ENCODE measurements at regions not wholly inside any gene's neighbourhood (a gene's known extent, or its start where the extent isn't known, plus 50 kb on each side); places are given as distances from the start of the nearest gene placed in this dataset.
"Not testable (repeated sequence)": the region's sequence is repeated elsewhere in the genome, so short reads cannot be mapped to it uniquely, and the experiment has no call there.

DNA sequence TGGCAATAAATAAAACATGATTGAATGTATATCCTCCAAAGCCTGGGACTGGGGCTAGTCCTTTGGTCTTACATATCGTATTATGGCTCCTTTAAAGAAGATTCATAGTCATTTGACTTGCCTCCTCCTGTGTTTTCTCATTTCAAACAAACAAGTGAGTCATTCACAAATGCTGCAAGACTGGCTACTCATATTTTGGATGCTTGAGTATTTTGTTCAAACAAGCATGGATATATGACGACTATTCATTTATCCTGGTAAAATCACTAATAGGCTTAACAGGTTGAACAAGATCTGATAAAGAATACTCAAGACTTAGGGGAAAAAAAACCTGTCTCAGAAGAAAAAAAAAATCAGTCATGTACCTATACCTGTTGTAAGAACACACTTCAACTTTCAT lies 111.1 kb upstream of the CCDC28A start:
- no peak for DNase-seq (ENCODE audit: low spot score)

- no peak for DNase-seq (ENCODE audit: low spot score)
Observed at GRCh38 chr6:138663892-138664291, 109.7 kb upstream of the CCDC28A start.

DNA sequence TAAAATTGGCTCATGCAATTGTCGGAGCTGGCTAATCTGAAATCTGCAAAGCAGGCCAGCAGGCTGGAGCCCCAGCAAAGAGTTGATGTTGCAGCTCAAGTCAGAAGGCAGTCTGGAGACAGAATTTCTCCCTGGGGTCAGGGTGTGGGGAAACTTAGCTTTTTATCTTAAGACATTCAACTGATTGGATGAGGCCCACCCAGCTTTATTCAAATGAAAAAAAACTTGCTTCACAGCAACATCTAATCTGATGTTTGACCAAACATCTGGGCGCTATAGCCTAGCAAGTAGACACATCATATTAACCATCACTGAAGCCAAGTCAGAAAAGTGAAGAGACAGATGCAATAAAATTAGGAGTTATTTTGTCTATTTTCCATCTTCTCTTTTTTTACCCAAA lies 108.8 kb upstream of the CCDC28A start:
- no peak for DNase-seq (ENCODE audit: low spot score)

DNA sequence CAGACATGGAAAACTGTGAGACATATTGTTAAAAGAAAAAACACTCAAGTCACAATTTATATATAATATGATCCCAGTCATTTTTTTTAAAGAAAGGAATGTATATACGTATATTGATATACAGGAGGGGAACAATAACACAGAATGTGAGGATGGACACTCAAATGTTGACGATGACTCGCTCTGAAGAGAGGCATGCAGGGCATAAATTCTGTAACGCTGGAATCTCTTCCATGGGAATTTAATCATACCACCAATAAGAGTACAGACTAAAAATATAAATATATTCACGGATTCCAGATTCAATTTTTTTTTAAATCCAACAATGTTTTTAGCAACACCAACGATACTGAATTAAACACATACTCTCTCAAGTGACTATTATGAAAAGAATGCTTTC lies 106.9 kb upstream of the CCDC28A start:
- DNase-seq (ENCODE audit: low spot score), result no peak

GRCh38 chr6:138667408-138667807 lies 106.2 kb upstream of the CCDC28A start:
- DNase-seq (ENCODE audit: low spot score), result no peak

DNA sequence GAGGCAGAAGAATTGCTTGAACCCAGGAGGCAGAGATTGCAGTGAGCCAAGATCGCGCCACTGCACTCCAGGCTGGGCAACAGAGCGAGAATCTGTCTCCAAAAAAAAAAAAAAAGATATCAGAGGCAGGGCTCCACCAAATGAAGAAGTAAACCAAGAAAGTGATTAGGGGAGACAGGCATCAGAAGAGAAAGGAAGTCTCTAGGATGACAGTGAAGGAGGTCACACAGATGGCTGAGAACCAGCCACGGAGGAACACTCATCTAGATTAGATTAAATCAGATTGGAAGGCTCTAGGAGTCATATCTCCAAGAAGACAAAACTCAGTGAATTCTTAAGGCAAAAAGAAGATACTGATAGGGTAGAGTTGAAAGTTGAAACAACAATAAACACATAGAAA lies 102.2 kb upstream of the CCDC28A start:
- no peak for DNase-seq (ENCODE audit: low spot score)

- no peak for DNase-seq (ENCODE audit: low spot score)
Observed at GRCh38 chr6:138673346-138674014, 100.1 kb upstream of the CCDC28A start.

DNA sequence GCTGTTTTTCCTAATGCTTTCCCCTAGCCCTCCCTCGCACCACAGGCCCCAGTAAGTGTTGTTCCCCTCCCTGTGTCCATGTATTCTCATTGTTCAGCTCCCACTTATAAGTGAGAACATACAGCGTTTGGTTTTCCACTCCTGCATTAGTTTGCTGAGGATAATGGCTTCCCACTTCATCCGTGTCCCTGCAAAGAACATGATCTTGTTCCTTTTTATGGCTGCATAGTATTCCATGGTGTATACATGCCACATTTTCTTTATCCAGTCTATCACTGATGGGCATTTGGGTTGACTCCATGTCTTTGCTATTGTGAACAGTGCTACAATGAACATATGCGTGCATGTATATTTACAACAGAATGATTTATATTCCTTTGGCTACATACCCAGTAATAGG lies 99.1 kb upstream of the CCDC28A start:
- DNase-seq (ENCODE audit: low spot score), result not testable (repeated sequence)

DNA sequence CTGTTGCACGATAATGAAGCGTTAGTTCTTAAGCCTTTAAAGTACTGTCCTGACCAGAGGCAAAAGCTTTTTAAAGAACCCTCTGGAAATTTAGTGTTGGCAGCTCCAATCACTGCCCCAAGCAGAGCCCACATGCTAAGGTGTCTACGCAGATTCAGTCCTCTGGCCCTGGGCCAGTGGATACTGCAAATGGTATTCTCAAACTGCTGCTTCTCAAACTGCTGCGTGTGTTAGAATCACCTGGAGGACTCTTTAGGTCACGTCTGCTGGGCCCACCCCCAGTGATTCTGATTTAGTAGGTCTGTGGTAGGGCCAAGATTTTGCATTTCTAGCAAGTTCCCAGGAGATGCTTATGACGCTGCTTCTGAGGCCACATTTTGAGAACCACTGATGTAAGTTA lies 96.0 kb upstream of the CCDC28A start:
- no peak for DNase-seq (ENCODE audit: low spot score)

GRCh38 chr6:138678168-138678567 lies 95.4 kb upstream of the CCDC28A start:
- no peak for DNase-seq (ENCODE audit: low spot score)

DNA sequence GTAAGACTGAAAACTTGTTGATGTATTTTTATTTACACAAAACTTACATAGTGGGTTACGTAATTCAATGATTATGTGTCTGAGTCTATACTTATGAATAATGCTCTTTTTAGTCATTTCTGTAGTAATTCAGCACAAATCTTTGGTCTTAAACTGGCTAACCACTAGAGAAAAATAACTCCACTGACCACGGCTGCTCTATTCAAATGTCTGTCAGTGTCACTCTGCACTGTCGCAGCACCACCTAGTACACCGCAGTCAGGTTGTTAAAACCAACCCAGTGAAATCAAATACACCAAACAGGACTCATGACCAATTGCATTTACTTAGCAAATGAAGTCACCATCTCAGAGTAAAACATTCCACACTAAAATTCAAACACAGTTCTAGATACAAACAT lies 93.5 kb upstream of the CCDC28A start:
- DNase-seq (ENCODE audit: low spot score), result no peak

DNA sequence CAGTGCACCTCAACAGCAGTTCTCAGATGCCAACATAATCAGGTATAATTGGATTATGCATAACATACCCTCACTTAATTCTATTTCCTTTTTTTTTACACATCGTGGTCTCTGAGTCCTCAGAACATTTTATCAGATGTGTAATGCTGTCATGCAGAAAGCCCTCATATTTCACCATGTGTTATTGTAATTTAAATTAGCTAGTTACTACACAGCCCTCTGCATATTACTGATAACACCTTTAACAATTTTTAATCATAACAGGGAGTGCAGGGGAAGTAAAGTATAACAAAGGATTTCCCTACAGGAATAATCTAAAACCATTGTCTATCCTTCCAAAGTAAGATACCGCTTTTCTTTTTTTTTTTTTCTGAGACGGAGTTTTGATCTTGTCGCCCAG lies 91.9 kb upstream of the CCDC28A start:
- DNase-seq (ENCODE audit: low spot score), result no peak

DNA sequence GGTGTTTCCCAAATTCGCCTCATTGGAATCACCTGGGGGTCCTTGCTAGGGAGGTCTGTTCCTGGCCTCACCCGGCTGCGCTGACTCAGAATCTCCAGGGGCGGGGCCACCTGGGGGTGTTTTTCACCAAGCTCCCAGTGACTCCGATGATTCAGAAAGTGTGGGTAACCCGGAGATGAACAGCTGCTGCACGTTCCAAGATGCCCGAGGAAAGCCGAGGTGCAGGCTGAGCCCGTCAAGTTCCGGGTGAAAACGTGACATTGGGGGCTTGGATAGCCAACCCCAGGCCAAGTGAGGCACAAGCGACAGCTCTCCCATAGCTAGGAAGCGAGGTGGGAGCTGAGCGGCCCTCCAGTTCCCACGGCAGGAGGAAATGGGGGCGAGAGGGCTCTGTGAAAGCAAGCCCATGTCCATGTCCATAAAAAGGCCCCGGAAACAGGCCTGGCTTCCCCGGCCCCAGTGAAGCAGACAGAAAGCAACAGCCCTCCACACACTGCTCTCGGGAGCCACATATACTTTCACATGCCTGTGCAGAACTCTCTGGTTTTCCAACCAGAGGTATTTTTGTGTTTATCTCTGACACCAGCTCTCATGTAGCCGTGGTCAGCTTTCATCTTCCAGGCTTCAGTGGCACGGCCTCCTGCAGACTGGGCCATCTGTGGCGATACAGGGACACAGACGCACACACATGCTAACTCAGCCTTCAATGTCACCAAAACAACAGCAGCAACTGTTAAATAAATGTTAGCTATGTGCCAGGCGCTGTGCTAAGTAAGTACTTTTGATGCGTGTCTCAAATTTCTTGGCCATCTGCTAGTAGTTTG lies 90.7 kb upstream of the CCDC28A start:
- DNase-seq (ENCODE audit: low spot score), result no peak

DNA sequence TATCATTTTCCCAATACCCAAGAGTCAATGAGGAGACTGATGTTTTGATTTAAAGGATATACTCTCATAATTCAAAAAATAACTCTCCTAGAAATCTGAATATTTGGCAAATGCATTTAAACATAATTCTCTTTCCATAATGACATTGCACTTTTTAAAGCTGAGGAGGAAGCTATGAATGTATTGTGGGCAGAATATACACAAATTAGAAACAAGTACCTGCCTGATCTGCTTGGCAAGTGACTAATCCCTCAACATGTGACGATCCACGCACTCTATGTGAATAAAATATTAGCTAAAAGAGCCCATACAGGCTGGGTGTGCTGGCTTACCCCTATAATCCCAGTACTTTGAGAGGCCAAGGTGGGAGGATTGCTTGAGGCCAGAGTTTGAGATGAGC lies 88.3 kb upstream of the CCDC28A start:
- no peak for DNase-seq (ENCODE audit: low spot score)

- no peak for DNase-seq (ENCODE audit: low spot score)
Observed at GRCh38 chr6:138685781-138686180, 87.8 kb upstream of the CCDC28A start.

DNA sequence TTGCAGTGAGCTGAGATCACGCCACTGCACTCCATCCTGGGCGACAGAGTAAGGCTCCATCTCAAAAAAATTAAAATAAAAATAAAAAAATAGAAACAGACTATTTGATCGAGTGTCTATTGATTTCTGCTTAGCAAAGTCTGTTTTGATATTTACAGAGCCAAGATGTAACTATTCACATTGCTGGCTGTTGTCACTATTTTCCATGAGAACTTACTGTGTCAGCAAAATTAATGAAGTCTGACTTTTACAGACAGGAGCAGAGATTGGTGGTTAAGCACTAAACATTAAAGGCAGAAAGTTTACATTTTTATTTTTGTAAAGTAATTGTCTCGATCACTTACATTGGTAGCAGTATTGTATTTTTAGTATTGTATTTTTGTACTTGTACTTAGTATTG lies 85.0 kb upstream of the CCDC28A start:
- no peak for DNase-seq (ENCODE audit: low spot score)

- DNase-seq (ENCODE audit: low spot score), result no peak
Observed at GRCh38 chr6:138689849-138690248, 83.7 kb upstream of the CCDC28A start.

DNA sequence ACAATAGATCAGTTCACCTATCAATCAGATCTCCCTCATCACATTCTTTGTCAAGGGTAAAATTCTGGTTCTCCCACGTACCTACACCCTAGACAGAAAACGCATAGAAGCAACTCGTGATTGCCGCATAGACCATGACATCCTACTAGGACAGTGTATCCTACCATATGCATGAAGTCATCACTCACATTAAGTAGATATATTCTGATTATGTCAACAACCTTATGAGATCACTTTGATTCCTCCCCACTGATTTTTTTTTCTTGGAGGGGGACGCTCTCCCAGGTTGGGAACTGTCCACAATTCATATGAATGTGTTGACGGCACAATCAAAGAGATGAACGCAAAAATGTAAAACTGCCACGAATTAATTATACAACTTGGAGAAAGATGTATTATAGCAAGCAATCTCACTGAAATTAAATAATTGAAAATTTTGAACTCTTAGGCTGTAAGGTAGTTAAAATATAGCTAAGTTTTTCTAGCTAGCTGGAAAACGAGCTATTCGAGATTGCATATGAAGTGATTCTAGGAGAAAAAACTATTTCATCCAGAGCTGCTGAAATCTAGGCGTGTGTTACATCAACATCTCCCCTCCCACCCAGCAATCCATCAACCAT lies 82.5 kb upstream of the CCDC28A start:
- no peak for DNase-seq (ENCODE audit: low spot score)

DNA sequence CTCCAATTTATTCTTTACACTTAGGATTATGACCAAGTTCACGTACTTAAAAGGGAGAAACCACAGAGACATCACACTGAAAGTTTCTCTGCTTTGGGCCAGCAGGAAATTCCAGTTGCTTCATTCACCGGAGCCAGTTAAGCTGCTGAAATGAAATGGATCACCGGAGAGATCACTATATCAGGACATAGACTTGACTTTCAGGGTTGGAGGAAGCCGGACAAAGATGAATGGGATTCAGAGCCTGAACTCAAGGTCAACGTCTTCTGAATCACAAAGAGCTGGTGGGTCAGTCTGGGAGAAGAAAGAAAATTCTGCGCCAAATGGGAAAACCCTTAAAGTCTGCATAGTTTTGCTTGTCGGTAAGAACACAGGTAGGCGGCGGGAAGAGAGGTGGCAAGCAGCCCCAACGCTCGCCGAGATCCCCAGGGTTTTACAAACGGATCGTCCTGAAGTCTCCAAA lies 81.9 kb upstream of the CCDC28A start:
- DNase-seq (ENCODE audit: low spot score), result no peak

GRCh38 chr6:138692058-138692977 lies 81.3 kb upstream of the CCDC28A start:
- DNase-seq (ENCODE audit: low spot score), result no peak

GRCh38 chr6:138692978-138693909 lies 80.3 kb upstream of the CCDC28A start:
- DNase-seq (ENCODE audit: low spot score), result no peak
